A673 (cell line): ENCODE measurements at regions not wholly inside any gene's neighbourhood (a gene's known extent, or its start where the extent isn't known, plus 50 kb on each side); places are given as distances from the start of the nearest gene placed in this dataset.

ENCODE experiments used
- BruUV-seq: library from RNA; stranded (reverse); fragments of 400-500 nt; replicated peaks from 2 replicates; lab custom pipeline; 2021; lab: Mats Ljungman, UMichigan
- CTCF ChIA-PET: fragments of 300-600 bp; sonication (Branson Sonifier 250); formaldehyde crosslinking; loops from one replicate; lab custom pipeline; 2022; ENCODE audit warnings: antibody characterized with exemption; lab: Charles Lee
- POLR2A ChIA-PET: fragments of 300-600 bp; sonication (Branson Sonifier 250); formaldehyde crosslinking; loops from one replicate; lab custom pipeline; 2022; ENCODE audit warnings: antibody characterized with exemption; ENCODE audit not compliant: low non-redundant PET; lab: Charles Lee
- DNase-seq: peaks from one replicate; pipeline ENCODE4 v3.0.0-alpha.2; 2015; ENCODE audit warnings: low spot score
- H3K27ac ChIP-seq: fragments of 200-600 bp; sonication (generic); 2 replicates; pipeline ENCODE4 v1.5.1; 2016; ENCODE audit warnings: mixed run types, low read depth, mild to moderate bottlenecking, mixed read lengths, antibody characterized with exemption, low read length; ENCODE audit not compliant: poor library complexity, severe bottlenecking
- H3K27me3 ChIP-seq: fragments of 200-600 bp; sonication (generic); replicated peaks from 2 replicates; pipeline ENCODE4 v1.6.1; 2017; ENCODE audit warnings: mixed run types, low read depth, mild to moderate bottlenecking, mixed read lengths, antibody characterized with exemption, low read length; ENCODE audit not compliant: insufficient read depth, poor library complexity
- H3K36me3 ChIP-seq: fragments of 200-600 bp; sonication (generic); 2 replicates; pipeline ENCODE4 v1.6.1; 2016; ENCODE audit warnings: mixed run types, mild to moderate bottlenecking, mixed read lengths, antibody characterized with exemption, low read length; ENCODE audit not compliant: insufficient read depth, poor library complexity, severe bottlenecking
- H3K4me1 ChIP-seq: fragments of 200-600 bp; sonication (generic); 2 replicates; pipeline ENCODE4 v1.6.1; 2017; ENCODE audit warnings: mixed run types, mild to moderate bottlenecking, mixed read lengths, antibody characterized with exemption, low read length; ENCODE audit not compliant: insufficient read depth, poor library complexity, severe bottlenecking
- H3K4me3 ChIP-seq: fragments of 200-600 bp; sonication (generic); 2 replicates; pipeline ENCODE4 v1.5.1; 2016; ENCODE audit warnings: low read depth, mixed run types, mild to moderate bottlenecking, mixed read lengths, low read length; ENCODE audit not compliant: poor library complexity, severe bottlenecking
- H3K9me3 ChIP-seq: fragments of 200-600 bp; sonication (generic); 2 replicates; pipeline ENCODE4 v1.6.1; 2016; ENCODE audit warnings: mixed run types, low read depth, mild to moderate bottlenecking, mixed read lengths, antibody characterized with exemption, low read length; ENCODE audit not compliant: poor library complexity, severe bottlenecking
- EZH2 ChIP-seq: fragments of 200-600 bp; sonication (generic); IDR thresholded peaks from 2 replicates; pipeline ENCODE4 v1.6.1; 2017; ENCODE audit warnings: borderline replicate concordance, low read depth, mild to moderate bottlenecking, mixed read lengths, antibody characterized with exemption, low read length; ENCODE audit not compliant: poor library complexity, severe bottlenecking
- intact Hi-C: fragments of 100-400 bp; cut with micrococcal nuclease; formaldehyde crosslinking; loops from one replicate; pipeline ENCODE4 v1.10.0; 2022; ENCODE audit not compliant: unreplicated experiment
- TF ChIP-seq, protein P1 (sequence below): fragments of 300-800, 200-600 bp; sonication (generic); conservative IDR thresholded peaks from 2 replicates; pipeline ENCODE4 v1.5.1; 2017; ENCODE audit warnings: low read depth, mild to moderate bottlenecking, antibody characterized with exemption, low read length, moderate library complexity, mixed read lengths

DNA sequence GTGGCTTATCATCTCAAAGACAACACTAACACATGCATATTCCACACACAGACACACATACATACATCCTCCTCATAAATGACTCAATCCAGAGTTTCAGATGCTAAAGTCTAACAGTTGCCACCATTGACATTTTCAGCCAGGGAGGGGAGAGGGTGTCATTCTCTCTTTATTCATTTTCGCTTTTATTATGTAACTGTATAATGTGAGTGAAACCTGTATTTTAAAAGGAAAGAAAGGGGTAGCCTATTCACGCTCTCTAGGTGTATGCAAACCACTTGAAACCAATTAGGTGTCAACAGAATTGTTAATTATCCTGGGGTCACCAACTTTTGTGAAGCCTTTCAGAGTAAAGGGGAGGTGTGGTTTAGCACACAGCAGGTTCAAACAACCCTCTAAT lies 1282.9 kb downstream of the ROBO2 start:
- no peaks in the 10 kb centered on the region for H3K9me3 ChIP-seq
- peaks cover under 1% of the 10 kb centered on the region for H3K4me1 ChIP-seq
- TF ChIP-seq, protein P1, sequence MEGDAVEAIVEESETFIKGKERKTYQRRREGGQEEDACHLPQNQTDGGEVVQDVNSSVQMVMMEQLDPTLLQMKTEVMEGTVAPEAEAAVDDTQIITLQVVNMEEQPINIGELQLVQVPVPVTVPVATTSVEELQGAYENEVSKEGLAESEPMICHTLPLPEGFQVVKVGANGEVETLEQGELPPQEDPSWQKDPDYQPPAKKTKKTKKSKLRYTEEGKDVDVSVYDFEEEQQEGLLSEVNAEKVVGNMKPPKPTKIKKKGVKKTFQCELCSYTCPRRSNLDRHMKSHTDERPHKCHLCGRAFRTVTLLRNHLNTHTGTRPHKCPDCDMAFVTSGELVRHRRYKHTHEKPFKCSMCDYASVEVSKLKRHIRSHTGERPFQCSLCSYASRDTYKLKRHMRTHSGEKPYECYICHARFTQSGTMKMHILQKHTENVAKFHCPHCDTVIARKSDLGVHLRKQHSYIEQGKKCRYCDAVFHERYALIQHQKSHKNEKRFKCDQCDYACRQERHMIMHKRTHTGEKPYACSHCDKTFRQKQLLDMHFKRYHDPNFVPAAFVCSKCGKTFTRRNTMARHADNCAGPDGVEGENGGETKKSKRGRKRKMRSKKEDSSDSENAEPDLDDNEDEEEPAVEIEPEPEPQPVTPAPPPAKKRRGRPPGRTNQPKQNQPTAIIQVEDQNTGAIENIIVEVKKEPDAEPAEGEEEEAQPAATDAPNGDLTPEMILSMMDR: no peak
- TF ChIP-seq EZH2: no peak
- POLR2A ChIA-PET: no interaction called here
- no peak for DNase-seq
- no peaks in the 10 kb centered on the region for H3K27me3 ChIP-seq
- H3K27ac ChIP-seq: no peak overlapping the region
- CTCF ChIA-PET: no interaction called here
- BruUV-seq: no TSS peak
- no peaks in the 10 kb centered on the region for H3K36me3 ChIP-seq
- intact Hi-C loops: no loop called here
- no peak overlapping the region for H3K4me3 ChIP-seq

DNA sequence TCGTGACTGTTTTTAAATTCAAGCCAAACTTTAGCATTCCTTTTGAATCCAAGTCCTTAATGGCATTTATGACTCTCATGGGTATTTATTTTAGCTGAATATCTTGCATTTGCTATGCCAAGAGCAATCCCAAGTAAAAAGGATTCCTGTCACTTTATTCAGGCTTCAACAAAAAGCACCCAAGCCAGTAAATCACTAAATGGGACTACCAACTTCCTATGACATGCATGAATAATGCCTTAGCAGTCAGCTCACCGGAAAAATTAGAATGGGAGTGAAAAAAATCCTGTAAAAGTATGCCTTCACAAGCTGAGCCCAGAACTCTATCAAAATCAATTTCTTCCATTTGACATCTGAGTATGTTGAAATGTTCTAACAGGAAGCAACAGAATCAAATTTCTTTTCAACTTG lies 1297.9 kb downstream of the ROBO2 start:
- ChIA-PET POLR2A (no interaction called here), CTCF (no interaction called here)
- Histone ChIP-seq H3K27ac (peak overlapping the region; percentile 84), H3K36me3 (no peaks in the 10 kb centered on the region), H3K27me3 (no peaks in the 10 kb centered on the region), H3K9me3 (no peaks in the 10 kb centered on the region), H3K4me1 (peaks cover 45% of the 10 kb centered on the region), H3K4me3 (peak overlapping the region; percentile 0)
- TF ChIP-seq EZH2: no peak
- TF ChIP-seq, protein P1: no peak
- peak; percentile 96 for DNase-seq
- no TSS peak for BruUV-seq
- intact Hi-C loops: loop anchor here (10.0 kb wide), 1 partner anchor 307 kb away; no protein-coding TSS in a partner anchor

DNA sequence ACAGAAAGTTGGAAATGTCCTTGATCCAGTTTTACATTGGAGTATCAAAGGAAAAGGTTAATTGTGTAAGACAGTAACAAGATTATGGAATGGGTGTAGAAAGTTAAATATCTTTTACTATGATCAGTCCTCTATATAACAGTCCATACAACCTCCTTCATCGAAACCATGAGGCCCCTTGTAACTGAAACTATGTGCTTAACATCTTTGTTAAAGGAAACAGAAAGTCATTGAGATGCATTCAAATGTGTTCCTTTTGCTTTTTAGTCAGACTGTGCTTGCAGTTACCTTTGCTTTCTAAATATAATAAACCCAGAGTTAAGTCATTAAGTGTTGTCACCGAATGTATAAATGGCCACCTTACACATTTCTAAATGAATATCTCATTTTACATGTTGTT lies 1298.5 kb downstream of the ROBO2 start:
- peak overlapping the region; percentile 84 for H3K27ac ChIP-seq
- TF ChIP-seq, protein P1: no peak
- no peak for TF ChIP-seq EZH2
- no peaks in the 10 kb centered on the region for H3K36me3 ChIP-seq
- H3K4me3 ChIP-seq: peak overlapping the region; percentile 0
- ChIA-PET CTCF (no interaction called here), POLR2A (no interaction called here)
- no peaks in the 10 kb centered on the region for H3K27me3 ChIP-seq
- H3K9me3 ChIP-seq: no peaks in the 10 kb centered on the region
- DNase-seq: peak; percentile 63
- H3K4me1 ChIP-seq: peaks cover 49% of the 10 kb centered on the region
- intact Hi-C loops: loop anchor here (10.0 kb wide), 1 partner anchor 306 kb away; no protein-coding TSS in a partner anchor
- no TSS peak for BruUV-seq
